Peyer's patch (tissue), 4 donors: ENCODE measurements at regions not wholly inside any gene's neighbourhood (a gene's known extent, or its start where the extent isn't known, plus 50 kb on each side); places are given as distances from the start of the nearest gene placed in this dataset.

Experiments used
- POLR2A ChIP-seq, 2 donors: fragments of 450-650 bp; IDR thresholded peaks; one replicate each; pipeline ENCODE4 v1.5.1; 2017; ENCODE audit warnings: antibody characterized with exemption in 2 of 2, mild to moderate bottlenecking in 2 of 2, moderate library complexity in 2 of 2
- TF ChIP-seq, protein P1 (sequence below), 6 experiments: fragments of 450-650 bp in 4 of 6; fragments of 200-600 bp in 2 of 6; sonication (generic) in 1 of 6; IDR thresholded peaks; one replicate each; pipeline ENCODE4 v1.5.1; 2017 to 2019; ENCODE audit warnings: antibody characterized with exemption in 6 of 6, mild to moderate bottlenecking in 3 of 6, moderate library complexity in 1 of 6

DNA sequence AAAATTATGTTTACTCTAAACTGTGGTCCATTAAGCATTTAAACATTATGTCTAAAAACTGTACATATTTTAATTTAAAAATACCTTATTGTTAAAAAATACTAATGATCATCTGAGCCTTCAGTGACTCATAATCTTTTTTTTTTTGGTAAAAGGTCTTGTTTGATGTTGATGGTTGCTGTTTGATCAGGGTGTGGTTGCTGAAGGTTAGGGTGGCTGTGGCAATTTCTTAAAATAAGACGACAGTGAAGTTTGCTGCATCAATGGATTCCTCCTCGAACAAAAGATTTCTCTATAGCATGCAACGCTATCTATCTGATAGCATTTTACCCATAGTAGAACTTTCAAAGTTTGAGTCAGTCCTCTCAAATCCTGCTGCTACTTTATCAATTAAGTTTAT is 180.0 kb upstream of the AHR start:
- TF ChIP-seq, protein P1, sequence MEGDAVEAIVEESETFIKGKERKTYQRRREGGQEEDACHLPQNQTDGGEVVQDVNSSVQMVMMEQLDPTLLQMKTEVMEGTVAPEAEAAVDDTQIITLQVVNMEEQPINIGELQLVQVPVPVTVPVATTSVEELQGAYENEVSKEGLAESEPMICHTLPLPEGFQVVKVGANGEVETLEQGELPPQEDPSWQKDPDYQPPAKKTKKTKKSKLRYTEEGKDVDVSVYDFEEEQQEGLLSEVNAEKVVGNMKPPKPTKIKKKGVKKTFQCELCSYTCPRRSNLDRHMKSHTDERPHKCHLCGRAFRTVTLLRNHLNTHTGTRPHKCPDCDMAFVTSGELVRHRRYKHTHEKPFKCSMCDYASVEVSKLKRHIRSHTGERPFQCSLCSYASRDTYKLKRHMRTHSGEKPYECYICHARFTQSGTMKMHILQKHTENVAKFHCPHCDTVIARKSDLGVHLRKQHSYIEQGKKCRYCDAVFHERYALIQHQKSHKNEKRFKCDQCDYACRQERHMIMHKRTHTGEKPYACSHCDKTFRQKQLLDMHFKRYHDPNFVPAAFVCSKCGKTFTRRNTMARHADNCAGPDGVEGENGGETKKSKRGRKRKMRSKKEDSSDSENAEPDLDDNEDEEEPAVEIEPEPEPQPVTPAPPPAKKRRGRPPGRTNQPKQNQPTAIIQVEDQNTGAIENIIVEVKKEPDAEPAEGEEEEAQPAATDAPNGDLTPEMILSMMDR (IDR thresholded peaks at IDR 0.05), result no peak
- TF ChIP-seq POLR2A (IDR thresholded peaks at IDR 0.05), result no peak
